Activated naive CD8-positive, alpha-beta T cell treated with anti-CD3 and anti-CD28 coated beads, Interleukin-2, amount 10 ng/mL, durations not matched to agents 7 days and 5 days (primary cell): ENCODE measurements at regions not wholly inside any gene's neighbourhood (a gene's known extent, or its start where the extent isn't known, plus 50 kb on each side); places are given as distances from the start of the nearest gene placed in this dataset.
"Not testable (repeated sequence)": the region's sequence is repeated elsewhere in the genome, so short reads cannot be mapped to it uniquely, and the experiment has no call there.

ENCODE experiments used
- ATAC-seq: fragments of 150-1000 bp; cut with Tn5 transposase; one replicate; pipeline ENCODE4 v1.10.0; 2021; ENCODE audit warnings: low read depth, moderate library complexity
- POLR2A ChIA-PET: fragments of 350-600 bp; sonication (Branson Sonifier 250); formaldehyde crosslinking; loops from one replicate; lab custom pipeline; 2021; ENCODE audit warnings: antibody characterized with exemption; lab: Charles Lee
- DNase-seq: peaks from one replicate; pipeline ENCODE4 v3.0.0; 2021
- H3K27ac Mint-ChIP-seq: one replicate; pipeline ENCODE4 v1.8.0; 2022; ENCODE audit warnings: mild to moderate bottlenecking, mixed read lengths
- H3K27me3 Mint-ChIP-seq: one replicate; pipeline ENCODE4 v1.8.0; 2022; ENCODE audit warnings: mild to moderate bottlenecking, moderate library complexity, mixed read lengths
- H3K36me3 Mint-ChIP-seq: one replicate; pipeline ENCODE4 v1.8.0; 2021; ENCODE audit warnings: mild to moderate bottlenecking, mixed read lengths
- H3K4me1 Mint-ChIP-seq: one replicate; pipeline ENCODE4 v1.8.0; 2021; ENCODE audit warnings: mixed read lengths
- H3K4me3 Mint-ChIP-seq: one replicate; pipeline ENCODE4 v1.8.0; 2022; ENCODE audit warnings: mild to moderate bottlenecking, moderate library complexity, mixed read lengths
- H3K9me3 Mint-ChIP-seq: one replicate; pipeline ENCODE4 v1.8.0; 2021; ENCODE audit warnings: mixed read lengths

GRCh38 chr6:100093405-100093804 is 99.4 kb upstream of the MCHR2 start:
- H3K36me3 Mint-ChIP-seq: no peaks in the 10 kb centered on the region
- POLR2A ChIA-PET: no interaction called here
- H3K27me3 Mint-ChIP-seq: peaks cover 6% of the 10 kb centered on the region
- H3K9me3 Mint-ChIP-seq: no peaks in the 10 kb centered on the region
- H3K4me3 Mint-ChIP-seq: no peak overlapping the region
- no peaks in the 10 kb centered on the region for H3K4me1 Mint-ChIP-seq
- DNase-seq (no peak), ATAC-seq (no peak)
- H3K27ac Mint-ChIP-seq: no peak overlapping the region

DNA sequence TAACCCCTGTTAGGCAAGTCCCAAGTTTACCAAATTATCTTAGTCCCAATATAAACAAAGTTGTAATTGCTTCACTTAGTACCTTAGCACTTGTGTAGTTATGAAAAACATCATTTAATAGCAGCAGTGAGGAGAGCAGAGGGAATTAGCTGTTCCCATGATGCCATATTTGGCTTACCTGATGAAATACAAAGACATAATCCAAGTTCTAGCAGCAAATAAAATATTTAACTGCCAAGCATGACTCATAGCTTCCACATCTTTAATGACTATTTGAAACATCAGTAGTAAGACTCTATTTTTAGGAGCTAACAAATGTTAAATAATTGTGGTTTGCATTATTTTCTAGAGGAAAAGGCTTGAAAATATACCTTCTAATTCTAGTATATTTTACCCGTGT is 94.0 kb upstream of the MCHR2 start:
- DNase-seq: no peak
- POLR2A ChIA-PET: no interaction called here
- no peak for ATAC-seq
- Mint-ChIP-seq H3K4me1 (no peaks in the 10 kb centered on the region), H3K9me3 (no peaks in the 10 kb centered on the region), H3K36me3 (no peaks in the 10 kb centered on the region), H3K27me3 (no peaks in the 10 kb centered on the region), H3K27ac (no peak overlapping the region), H3K4me3 (no peak overlapping the region)

DNA sequence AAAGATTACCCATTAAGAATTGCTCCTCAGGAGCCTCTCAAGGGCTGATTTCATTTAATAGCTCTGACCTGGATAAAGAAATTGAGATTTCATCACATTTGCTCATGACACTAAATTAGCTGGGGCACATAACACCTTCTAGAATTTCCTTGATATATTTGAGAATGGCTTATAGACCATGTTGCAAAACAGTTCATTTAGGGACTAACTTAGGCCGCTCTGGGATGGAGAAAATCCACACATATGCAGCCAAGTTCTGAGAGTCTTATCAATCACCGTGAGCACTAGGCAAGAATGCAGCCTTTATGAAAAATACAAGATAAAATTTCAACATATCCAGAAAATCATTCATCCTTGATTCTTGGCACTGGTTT is 91.0 kb upstream of the MCHR2 start:
- H3K36me3 Mint-ChIP-seq: no peaks in the 10 kb centered on the region
- no peaks in the 10 kb centered on the region for H3K27me3 Mint-ChIP-seq
- no peak for ATAC-seq
- no peak overlapping the region for H3K27ac Mint-ChIP-seq
- no peak for DNase-seq
- H3K4me1 Mint-ChIP-seq: no peaks in the 10 kb centered on the region
- H3K9me3 Mint-ChIP-seq: no peaks in the 10 kb centered on the region
- POLR2A ChIA-PET: no interaction called here
- H3K4me3 Mint-ChIP-seq: no peak overlapping the region

GRCh38 chr6:100084316-100084990 is 90.4 kb upstream of the MCHR2 start:
- POLR2A ChIA-PET: no interaction called here
- Mint-ChIP-seq H3K4me1 (no peaks in the 10 kb centered on the region), H3K27ac (no peak overlapping the region), H3K9me3 (no peaks in the 10 kb centered on the region), H3K4me3 (no peak overlapping the region), H3K36me3 (no peaks in the 10 kb centered on the region), H3K27me3 (no peaks in the 10 kb centered on the region)
- DNase-seq: no peak
- ATAC-seq: no peak

GRCh38 chr6:100078509-100078908 is 84.5 kb upstream of the MCHR2 start:
- POLR2A ChIA-PET: no interaction called here

DNA sequence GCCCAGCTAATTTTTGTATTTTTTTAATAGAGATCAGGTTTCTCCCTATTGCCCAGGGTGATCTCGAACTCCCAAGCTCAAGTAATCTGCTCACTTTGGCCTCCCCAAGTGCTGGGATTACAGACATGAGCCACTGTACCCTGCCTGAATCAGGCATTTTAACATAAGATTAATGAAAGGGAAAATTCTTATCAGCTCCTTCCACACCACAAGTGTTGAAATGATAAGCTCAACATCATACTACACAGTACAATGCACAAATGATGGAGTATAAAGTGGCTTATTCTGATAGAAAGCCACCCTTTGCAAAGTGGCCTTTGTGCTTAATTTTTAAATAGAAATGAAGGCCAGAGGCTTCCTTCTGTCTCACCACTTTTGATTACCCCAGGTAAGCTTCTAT is 71.3 kb upstream of the MCHR2 start:
- ATAC-seq (no peak), DNase-seq (no peak)
- Mint-ChIP-seq H3K27ac (no peak overlapping the region), H3K9me3 (peaks cover 5% of the 10 kb centered on the region), H3K4me3 (no peak overlapping the region), H3K27me3 (no peaks in the 10 kb centered on the region), H3K4me1 (no peaks in the 10 kb centered on the region), H3K36me3 (no peaks in the 10 kb centered on the region)
- POLR2A ChIA-PET: no interaction called here

More at GRCh38 chr6:100078509-100078908, 84.5 kb upstream of the MCHR2 start:
- H3K27ac Mint-ChIP-seq: no peak overlapping the region
- no peaks in the 10 kb centered on the region for H3K36me3 Mint-ChIP-seq
- H3K27me3 Mint-ChIP-seq: no peaks in the 10 kb centered on the region
- ATAC-seq (no peak), DNase-seq (no peak)
- H3K4me1 Mint-ChIP-seq: no peaks in the 10 kb centered on the region
- H3K4me3 Mint-ChIP-seq: no peak overlapping the region
- H3K9me3 Mint-ChIP-seq: no peaks in the 10 kb centered on the region

DNA sequence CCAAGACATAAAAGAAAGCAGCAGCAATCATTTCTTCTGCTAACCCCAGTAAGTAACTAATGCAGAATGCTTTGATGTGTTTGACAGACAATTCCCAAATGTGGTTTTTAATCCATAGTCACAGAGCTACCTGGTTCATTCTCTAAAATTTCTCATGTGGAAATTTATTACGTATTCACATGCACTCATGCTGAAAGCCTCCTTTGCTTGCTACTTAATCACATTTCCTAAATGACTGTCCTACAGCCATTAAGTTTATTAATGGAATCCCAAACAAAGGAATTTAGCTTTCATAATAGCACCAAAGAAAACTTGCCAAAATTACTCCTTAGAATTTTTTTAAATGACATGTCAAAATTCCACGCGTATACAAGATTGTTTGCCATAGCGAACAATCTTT is 68.6 kb upstream of the MCHR2 start:
- Mint-ChIP-seq H3K36me3 (no peaks in the 10 kb centered on the region), H3K27ac (no peak overlapping the region), H3K4me3 (no peak overlapping the region), H3K4me1 (no peaks in the 10 kb centered on the region), H3K9me3 (peaks cover 2% of the 10 kb centered on the region), H3K27me3 (no peaks in the 10 kb centered on the region)
- DNase-seq (no peak), ATAC-seq (no peak)
- POLR2A ChIA-PET: no interaction called here

- Mint-ChIP-seq H3K36me3 (no peaks in the 10 kb centered on the region), H3K9me3 (no peaks in the 10 kb centered on the region), H3K4me1 (no peaks in the 10 kb centered on the region), H3K27ac (no peak overlapping the region), H3K27me3 (no peaks in the 10 kb centered on the region), H3K4me3 (no peak overlapping the region)
- no peak for ATAC-seq
- no peak for DNase-seq
- POLR2A ChIA-PET: no interaction called here
These were observed 63.9 kb upstream of the MCHR2 start for GRCh38 chr6:100057941-100058340.

- POLR2A ChIA-PET: no interaction called here
- DNase-seq (no peak), ATAC-seq (no peak)
- Mint-ChIP-seq H3K27ac (no peak overlapping the region), H3K36me3 (no peaks in the 10 kb centered on the region), H3K4me1 (no peaks in the 10 kb centered on the region), H3K9me3 (peaks cover 1% of the 10 kb centered on the region), H3K4me3 (no peak overlapping the region), H3K27me3 (no peaks in the 10 kb centered on the region)
These were observed 56.5 kb upstream of the MCHR2 start for GRCh38 chr6:100050550-100050949.

DNA sequence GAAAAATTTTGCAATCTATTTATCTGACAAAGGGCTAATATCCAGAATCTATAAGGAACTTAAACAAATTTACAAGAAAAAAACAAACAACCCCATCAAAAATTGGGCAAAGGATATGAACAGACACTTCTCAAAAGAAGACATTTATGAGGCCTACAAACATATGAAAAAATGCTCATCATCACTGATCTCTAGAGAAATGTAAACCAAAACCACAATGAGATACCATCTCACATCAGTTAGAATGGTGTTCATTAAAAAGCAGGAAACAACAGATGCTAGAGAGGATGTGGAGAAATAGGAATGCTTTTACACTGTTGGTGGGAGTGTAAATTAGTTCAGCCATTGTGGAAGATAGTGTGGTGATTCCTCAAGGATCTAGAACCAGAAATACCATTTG is 49.9 kb upstream of the MCHR2 start:
- DNase-seq, H3K4me1 Mint-ChIP-seq, ATAC-seq, H3K27ac Mint-ChIP-seq, POLR2A ChIA-PET, H3K4me3 Mint-ChIP-seq, H3K27me3 Mint-ChIP-seq, H3K36me3 Mint-ChIP-seq: not testable (repeated sequence)
- peaks cover 13% of the 10 kb centered on the region for H3K9me3 Mint-ChIP-seq
